DOHH2 (cell line): ENCODE measurements at regions not wholly inside any gene's neighbourhood (a gene's known extent, or its start where the extent isn't known, plus 50 kb on each side); places are given as distances from the start of the nearest gene placed in this dataset.

Experiments
- EZH2phosphoT487 ChIP-seq: fragments of 200-600 bp; sonication (generic); IDR thresholded peaks from 2 replicates; pipeline ENCODE4 v1.6.1; 2017; ENCODE audit warnings: borderline replicate concordance, mild to moderate bottlenecking, antibody characterized with exemption, low read length, moderate library complexity, mixed read lengths
- TF ChIP-seq, protein P1 (sequence below): fragments of 200-600 bp; sonication (generic); IDR thresholded peaks from one replicate; pipeline ENCODE4 v1.5.1; 2014; ENCODE audit warnings: antibody characterized with exemption, mild to moderate bottlenecking, low read depth, low read length; ENCODE audit not compliant: poor library complexity, severe bottlenecking

DNA sequence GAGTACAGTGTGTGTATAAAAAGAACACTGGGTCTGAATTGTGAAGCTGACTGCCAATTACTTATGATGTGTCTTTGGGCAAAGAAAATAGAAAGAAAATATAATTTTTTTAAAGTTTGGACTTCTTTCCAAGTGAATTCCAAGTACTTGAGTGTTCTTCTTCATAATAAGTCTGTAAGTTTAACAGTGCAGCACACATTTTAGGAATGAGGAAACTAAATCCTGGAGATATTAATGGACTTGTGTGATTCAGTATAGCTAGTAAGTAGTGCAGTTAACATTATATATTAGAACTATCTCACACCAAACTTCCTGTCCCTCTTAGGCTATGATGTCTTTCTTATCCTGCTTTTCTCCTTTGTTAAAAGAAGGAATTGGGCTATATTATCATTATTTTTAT is 1953.8 kb downstream of the MAT2B start:
- TF ChIP-seq, protein P1, sequence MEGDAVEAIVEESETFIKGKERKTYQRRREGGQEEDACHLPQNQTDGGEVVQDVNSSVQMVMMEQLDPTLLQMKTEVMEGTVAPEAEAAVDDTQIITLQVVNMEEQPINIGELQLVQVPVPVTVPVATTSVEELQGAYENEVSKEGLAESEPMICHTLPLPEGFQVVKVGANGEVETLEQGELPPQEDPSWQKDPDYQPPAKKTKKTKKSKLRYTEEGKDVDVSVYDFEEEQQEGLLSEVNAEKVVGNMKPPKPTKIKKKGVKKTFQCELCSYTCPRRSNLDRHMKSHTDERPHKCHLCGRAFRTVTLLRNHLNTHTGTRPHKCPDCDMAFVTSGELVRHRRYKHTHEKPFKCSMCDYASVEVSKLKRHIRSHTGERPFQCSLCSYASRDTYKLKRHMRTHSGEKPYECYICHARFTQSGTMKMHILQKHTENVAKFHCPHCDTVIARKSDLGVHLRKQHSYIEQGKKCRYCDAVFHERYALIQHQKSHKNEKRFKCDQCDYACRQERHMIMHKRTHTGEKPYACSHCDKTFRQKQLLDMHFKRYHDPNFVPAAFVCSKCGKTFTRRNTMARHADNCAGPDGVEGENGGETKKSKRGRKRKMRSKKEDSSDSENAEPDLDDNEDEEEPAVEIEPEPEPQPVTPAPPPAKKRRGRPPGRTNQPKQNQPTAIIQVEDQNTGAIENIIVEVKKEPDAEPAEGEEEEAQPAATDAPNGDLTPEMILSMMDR: no peak
- no peak for TF ChIP-seq EZH2phosphoT487
